ENCODE measurements at regions not wholly inside any gene's neighbourhood (a gene's known extent, or its start where the extent isn't known, plus 50 kb on each side); places are given as distances from the start of the nearest gene placed in this dataset.

GRCh38 chr6:26202201-26202611, 115.0 kb downstream of the HFE start (continued):
- no peak for TF ChIP-seq HMGXB4 (CRISPR knock-in tag; IDR thresholded peaks at IDR 0.05; ENCODE audit: borderline replicate concordance)

DNA sequence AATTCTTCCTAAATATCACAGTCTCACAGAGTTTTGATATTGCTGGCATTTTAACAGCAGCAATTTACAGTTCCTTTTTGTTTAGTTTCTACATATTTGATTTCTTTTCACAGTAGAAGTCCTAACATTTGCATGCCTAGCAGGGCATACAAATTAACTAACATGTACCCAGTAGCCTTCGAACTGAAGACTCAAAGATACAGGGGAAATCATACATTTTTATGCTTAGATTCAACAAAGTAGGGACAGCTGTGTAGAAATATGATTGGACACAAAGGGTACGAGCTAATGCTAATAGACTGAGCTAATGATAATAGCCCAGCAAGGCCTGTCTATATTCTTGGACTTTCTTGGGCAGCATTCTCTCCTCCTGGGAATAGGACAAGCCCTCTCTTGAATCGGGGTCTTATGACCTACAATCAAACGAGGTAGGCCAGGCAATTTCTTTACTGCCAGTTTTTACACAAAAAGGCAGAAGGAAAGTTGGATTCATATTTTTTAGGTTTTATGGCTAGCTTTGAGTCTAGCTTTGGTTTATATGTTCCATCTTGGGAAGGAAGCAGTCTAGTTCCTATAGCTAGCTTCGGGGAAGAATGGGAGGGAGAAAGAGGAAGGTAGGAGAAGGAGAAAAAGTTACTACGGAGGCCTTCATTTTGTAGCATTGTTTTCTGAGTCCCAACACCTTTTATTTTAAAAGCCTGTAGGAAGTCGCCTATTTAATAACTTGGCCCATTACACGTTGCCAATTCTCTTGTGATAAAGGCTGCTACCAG, 115.8 kb downstream of the HFE start:
- ChIA-PET POLR2A (interaction anchor here (2.2 kb wide), 1 partner anchor 15 kb away, joined by 12 read pairs; a partner anchor contains a TSS), CTCF (interaction anchor here (1.2 kb wide), 1 partner anchor 100 kb away, joined by 3 read pairs; no protein-coding TSS in a partner anchor)
- peak overlapping the region; percentile 88 to 97 for H3K27ac ChIP-seq
- DNase-seq (ENCODE audit: low read depth in 1 of 2, low spot score in 1 of 2) (no peak), ATAC-seq (no peak), FAIRE-seq (no peak)
- H3K9me3 ChIP-seq, result no peaks in the 10 kb centered on the region
- no peak overlapping the region for H3K4me3 ChIP-seq
- H3K4me2 ChIP-seq, result 0 out of 3 replicates have a peak overlapping the region, but pooled peaks have one; percentile 76
- H3K4me1 ChIP-seq, result peaks cover 14% of the 10 kb centered on the region; the same call in 2 of the 3 replicates
- TF ChIP-seq SREBF2 (IDR thresholded peaks at IDR 0.05) (no peak), EP300 (IDR thresholded peaks at IDR 0.05) (no peak)
- WGBS (ENCODE audit: missing lambda C conversion rate), result 79% methylated on average over 8 of the region's 8 CpGs

- POLR2A ChIA-PET, result interaction anchor here (0.6 to 2.6 kb wide), 14 partner anchors 16 to 1603 kb away, joined by 4 to 24 read pairs (median 6); a partner anchor contains a TSS
- peak overlapping the region; percentile 88 to 97 for H3K27ac ChIP-seq
- H3K4me2 ChIP-seq, result peak overlapping the region; percentile 76
- peak overlapping the region; percentile 81 for H3K4me3 ChIP-seq
- ATAC-seq (peak; percentile 83), FAIRE-seq (no peak), DNase-seq (ENCODE audit: low read depth in 1 of 2, low spot score in 1 of 2) (peak; percentile 92 to 97)
- CTCF ChIA-PET, result interaction anchor here (0.9 kb wide), 1 partner anchor 16 kb away, joined by 3 read pairs; a partner anchor contains a TSS
- H3K9me3 ChIP-seq, result no peaks in the 10 kb centered on the region
- 3% methylated on average over 44 of the region's 53 CpGs for WGBS (ENCODE audit: missing lambda C conversion rate)
- H3K4me1 ChIP-seq, result peaks cover 14% of the 10 kb centered on the region; the same call in 2 of the 3 replicates
- TF ChIP-seq CBX2 (IDR thresholded peaks at IDR 0.05; ENCODE audit: borderline replicate concordance, low read depth), result no peak
- TF ChIP-seq ESRRA (IDR thresholded peaks at IDR 0.05; ENCODE audit: borderline replicate concordance, low read length), result no peak
- TF ChIP-seq SREBF2 (IDR thresholded peaks at IDR 0.05), result no peak
- no peak for TF ChIP-seq PHF8 (IDR thresholded peaks at IDR 0.05; ENCODE audit: borderline replicate concordance, low read depth)
- TF ChIP-seq, protein P1, sequence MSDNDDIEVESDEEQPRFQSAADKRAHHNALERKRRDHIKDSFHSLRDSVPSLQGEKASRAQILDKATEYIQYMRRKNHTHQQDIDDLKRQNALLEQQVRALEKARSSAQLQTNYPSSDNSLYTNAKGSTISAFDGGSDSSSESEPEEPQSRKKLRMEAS (IDR thresholded peaks at IDR 0.05), result peak; percentile 27
- no peak for TF ChIP-seq ZNF302 (CRISPR knock-in tag; IDR thresholded peaks at IDR 0.05)
- TF ChIP-seq, protein P2, sequence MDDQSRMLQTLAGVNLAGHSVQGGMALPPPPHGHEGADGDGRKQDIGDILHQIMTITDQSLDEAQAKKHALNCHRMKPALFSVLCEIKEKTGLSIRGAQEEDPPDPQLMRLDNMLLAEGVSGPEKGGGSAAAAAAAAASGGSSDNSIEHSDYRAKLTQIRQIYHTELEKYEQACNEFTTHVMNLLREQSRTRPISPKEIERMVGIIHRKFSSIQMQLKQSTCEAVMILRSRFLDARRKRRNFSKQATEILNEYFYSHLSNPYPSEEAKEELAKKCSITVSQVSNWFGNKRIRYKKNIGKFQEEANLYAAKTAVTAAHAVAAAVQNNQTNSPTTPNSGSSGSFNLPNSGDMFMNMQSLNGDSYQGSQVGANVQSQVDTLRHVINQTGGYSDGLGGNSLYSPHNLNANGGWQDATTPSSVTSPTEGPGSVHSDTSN (IDR thresholded peaks at IDR 0.05), result no peak
- no peak for TF ChIP-seq RCOR1 (IDR thresholded peaks at IDR 0.05; ENCODE audit: low read depth, low read length)
- no peak for TF ChIP-seq HDAC2 (IDR thresholded peaks at IDR 0.05)
- no peak for TF ChIP-seq HOXB5 (CRISPR knock-in tag; IDR thresholded peaks at IDR 0.05)
- TF ChIP-seq SMC3 (IDR thresholded peaks at IDR 0.05), result no peak
- no peak for TF ChIP-seq ZSCAN20 (CRISPR knock-in tag; IDR thresholded peaks at IDR 0.05)
- TF ChIP-seq BHLHE40 (IDR thresholded peaks at IDR 0.05; ENCODE audit: low read depth, low read length), result no peak
- no peak for TF ChIP-seq MAFK (IDR thresholded peaks at IDR 0.05; ENCODE audit: partially characterized antibody)
- TF ChIP-seq JUN (IDR thresholded peaks at IDR 0.05), result peak; percentile 98 to 99
- TF ChIP-seq HOXB13 (CRISPR knock-in tag; IDR thresholded peaks at IDR 0.05; ENCODE audit: low read depth), result no peak
- TF ChIP-seq USF2 (IDR thresholded peaks at IDR 0.05), result no peak
- TF ChIP-seq ZFP36 (IDR thresholded peaks at IDR 0.05; ENCODE audit: borderline replicate concordance, partially characterized antibody), result no peak
- TF ChIP-seq CEBPB (IDR thresholded peaks at IDR 0.05), result peak in 1 of 2 experiments; percentile 27; a peak in 1 of 4 replicates
- peak; percentile 63; the same call in 1 of the 2 replicates for TF ChIP-seq GATA3 (IDR thresholded peaks at IDR 0.05; ENCODE audit: borderline replicate concordance)
- no peak for TF ChIP-seq HEYL (CRISPR knock-in tag; IDR thresholded peaks at IDR 0.05)
- no peak for TF ChIP-seq KDM1A (IDR thresholded peaks at IDR 0.05; ENCODE audit: low read depth)
- peak; percentile 40; the same call in 1 of the 2 replicates for TF ChIP-seq REST (IDR thresholded peaks at IDR 0.05)
- TF ChIP-seq FOSB (CRISPR knock-in tag; IDR thresholded peaks at IDR 0.05), result peak; percentile 57; the same call in 1 of the 2 replicates
Measured at GRCh38 chr6:26204332-26205160, 117.3 kb downstream of the HFE start.

Measured in A549 (cell line).